Keratinocyte (primary cell): ENCODE measurements at regions not wholly inside any gene's neighbourhood (a gene's known extent, or its start where the extent isn't known, plus 50 kb on each side); places are given as distances from the start of the nearest gene placed in this dataset.

ENCODE experiments used
- DNase-seq: peaks from one replicate; pipeline ENCODE4 v3.0.0-alpha.2; 2011; ENCODE audit warnings: low read depth, missing footprints, low spot score
- FAIRE-seq: peaks from 2 replicates; lab custom pipeline; 2011; peaks lifted over from hg19 to GRCh38; lab: Jason Lieb, UNC
- H2AFZ ChIP-seq: 2 replicates; pipeline ENCODE4 v1.6.0; 2012; ENCODE audit warnings: low read length, control low read depth, inconsistent platforms; ENCODE audit not compliant: control insufficient read depth
- H3K27ac ChIP-seq: 2 replicates; pipeline ENCODE4 v1.5.1; 2011; ENCODE audit warnings: low read length; ENCODE audit not compliant: control insufficient read depth, insufficient read depth
- H3K27me3 ChIP-seq: 3 replicates; pipeline ENCODE4 v1.6.0; 2011; ENCODE audit warnings: low read length; ENCODE audit not compliant: control insufficient read depth, insufficient read depth; ENCODE audit errors: extremely low read depth
- H3K36me3 ChIP-seq, 2 experiments: 2 replicates in 1 of 2; 3 replicates in 1 of 2; pipeline ENCODE4 v1.5.1; 2011; ENCODE audit warnings: low read length in 2 of 2, mild to moderate bottlenecking in 1 of 2; ENCODE audit not compliant: control insufficient read depth in 2 of 2, insufficient read depth in 2 of 2; ENCODE audit errors: extremely low read depth in 1 of 2
- H3K4me1 ChIP-seq: 3 replicates; pipeline ENCODE4 v1.5.1; 2011; ENCODE audit warnings: low read length; ENCODE audit not compliant: control insufficient read depth, insufficient read depth; ENCODE audit errors: extremely low read depth
- H3K4me2 ChIP-seq: 3 replicates; pipeline ENCODE4 v1.6.0; 2011; ENCODE audit warnings: low read depth, low read length; ENCODE audit not compliant: control insufficient read depth, insufficient read depth; ENCODE audit errors: extremely low read depth
- H3K4me3 ChIP-seq, 3 experiments: fragments of 200-600 bp in 1 of 3; sonication (generic) in 1 of 3; 2 replicates in 2 of 3; 3 replicates in 1 of 3; pipeline ENCODE4 v1.5.1; 2011 to 2016; ENCODE audit warnings: low read length in 3 of 3, mild to moderate bottlenecking in 3 of 3, control low read depth in 2 of 3, inconsistent platforms in 1 of 3, low read depth in 1 of 3, mixed read lengths in 1 of 3, mixed run types in 1 of 3, moderate library complexity in 1 of 3; ENCODE audit not compliant: control insufficient read depth in 2 of 3, insufficient read depth in 2 of 3; ENCODE audit errors: extremely low read depth in 1 of 3
- H3K79me2 ChIP-seq: 2 replicates; pipeline ENCODE4 v1.6.0; 2012; ENCODE audit warnings: low read length; ENCODE audit not compliant: control insufficient read depth, insufficient read depth
- H3K9ac ChIP-seq: 3 replicates; pipeline ENCODE4 v1.6.0; 2011; ENCODE audit warnings: low read length; ENCODE audit not compliant: control insufficient read depth, insufficient read depth; ENCODE audit errors: extremely low read depth
- H3K9me1 ChIP-seq: 3 replicates; pipeline ENCODE4 v1.6.0; 2011; ENCODE audit warnings: low read length; ENCODE audit not compliant: control insufficient read depth, insufficient read depth; ENCODE audit errors: extremely low read depth
- H3K9me3 ChIP-seq: 2 replicates; pipeline ENCODE4 v1.5.1; 2012; ENCODE audit warnings: low read depth, low read length; ENCODE audit not compliant: control insufficient read depth
- H4K20me1 ChIP-seq: 3 replicates; pipeline ENCODE4 v1.6.0; 2011; ENCODE audit warnings: low read length; ENCODE audit not compliant: control insufficient read depth, insufficient read depth; ENCODE audit errors: extremely low read depth
- EZH2 ChIP-seq: IDR thresholded peaks from one replicate; pipeline ENCODE4 v1.6.1; 2012; ENCODE audit warnings: inconsistent platforms, mild to moderate bottlenecking, low read length, moderate library complexity
- dilution Hi-C: fragments of 300-500 bp; cut with MboI; formaldehyde crosslinking; loops from one replicate; pipeline ENCODE4 v1.7.0; 2020; ENCODE audit warnings: low sequenced_read_pairs; ENCODE audit not compliant: extremely low pct_ligation_motif_present
- TF ChIP-seq, protein P1 (sequence below), 3 experiments: IDR thresholded peaks in 1 of 3; conservative IDR thresholded peaks in 1 of 3; optimal IDR thresholded peaks in 1 of 3; 2 replicates in 2 of 3; 3 replicates in 1 of 3; pipeline versions ENCODE3 to v1.5.1; 2011; ENCODE audit warnings: low read length in 3 of 3, mild to moderate bottlenecking in 3 of 3, moderate library complexity in 2 of 3, control low read depth in 1 of 3, inconsistent platforms in 1 of 3; ENCODE audit not compliant: insufficient read depth in 2 of 3; ENCODE audit errors: extremely low read depth in 1 of 3

DNA sequence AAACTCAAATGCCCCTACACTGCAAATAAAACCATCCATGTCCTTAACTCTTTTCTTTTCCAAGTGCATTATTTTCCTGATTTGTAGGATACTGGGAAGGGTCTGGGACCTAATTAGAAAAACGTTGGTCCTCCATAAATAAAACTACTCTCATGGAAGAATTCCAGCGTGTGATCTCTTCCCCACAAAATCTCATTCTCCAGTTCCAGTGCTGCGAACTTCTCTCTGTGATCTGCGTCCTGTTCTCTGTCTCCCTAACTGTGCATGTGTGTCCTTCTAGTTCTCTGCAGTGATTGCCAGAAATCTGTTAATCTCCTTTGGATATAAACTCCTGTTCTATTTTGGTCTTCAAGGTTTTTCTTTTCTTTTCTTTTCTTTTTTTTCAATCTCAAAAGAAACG, 148.1 kb downstream of the BBOX1 start:
- Histone ChIP-seq H3K9me3 (no peaks in the 10 kb centered on the region), H3K4me1 (peaks cover 6% of the 10 kb centered on the region), H2AFZ (no peak overlapping the region), H3K27me3 (no peaks in the 10 kb centered on the region), H3K27ac (no peak overlapping the region), H4K20me1 (no peaks in the 10 kb centered on the region), H3K4me3 (no peak overlapping the region), H3K9ac (no peak overlapping the region), H3K4me2 (no peak overlapping the region), H3K36me3 (no peaks in the 10 kb centered on the region), H3K9me1 (no peaks in the 10 kb centered on the region), H3K79me2 (no peaks in the 10 kb centered on the region)
- no peak for DNase-seq
- dilution Hi-C loops: loop anchor here (25.0 kb wide), 2 partner anchors 99 to 299 kb away; no protein-coding TSS in a partner anchor
- FAIRE-seq: no peak
- TF ChIP-seq EZH2: no peak
- TF ChIP-seq, protein P1, sequence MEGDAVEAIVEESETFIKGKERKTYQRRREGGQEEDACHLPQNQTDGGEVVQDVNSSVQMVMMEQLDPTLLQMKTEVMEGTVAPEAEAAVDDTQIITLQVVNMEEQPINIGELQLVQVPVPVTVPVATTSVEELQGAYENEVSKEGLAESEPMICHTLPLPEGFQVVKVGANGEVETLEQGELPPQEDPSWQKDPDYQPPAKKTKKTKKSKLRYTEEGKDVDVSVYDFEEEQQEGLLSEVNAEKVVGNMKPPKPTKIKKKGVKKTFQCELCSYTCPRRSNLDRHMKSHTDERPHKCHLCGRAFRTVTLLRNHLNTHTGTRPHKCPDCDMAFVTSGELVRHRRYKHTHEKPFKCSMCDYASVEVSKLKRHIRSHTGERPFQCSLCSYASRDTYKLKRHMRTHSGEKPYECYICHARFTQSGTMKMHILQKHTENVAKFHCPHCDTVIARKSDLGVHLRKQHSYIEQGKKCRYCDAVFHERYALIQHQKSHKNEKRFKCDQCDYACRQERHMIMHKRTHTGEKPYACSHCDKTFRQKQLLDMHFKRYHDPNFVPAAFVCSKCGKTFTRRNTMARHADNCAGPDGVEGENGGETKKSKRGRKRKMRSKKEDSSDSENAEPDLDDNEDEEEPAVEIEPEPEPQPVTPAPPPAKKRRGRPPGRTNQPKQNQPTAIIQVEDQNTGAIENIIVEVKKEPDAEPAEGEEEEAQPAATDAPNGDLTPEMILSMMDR (optimal IDR thresholded peaks at IDR 0.05 in 1 of 3, IDR thresholded peaks at IDR 0.05 in 1 of 3, conservative IDR thresholded peaks at IDR 0.05 in 1 of 3; ENCODE audit: extremely low read depth in 1 of 3, insufficient read depth in 2 of 3, low read length in 3 of 3): no peak

DNA sequence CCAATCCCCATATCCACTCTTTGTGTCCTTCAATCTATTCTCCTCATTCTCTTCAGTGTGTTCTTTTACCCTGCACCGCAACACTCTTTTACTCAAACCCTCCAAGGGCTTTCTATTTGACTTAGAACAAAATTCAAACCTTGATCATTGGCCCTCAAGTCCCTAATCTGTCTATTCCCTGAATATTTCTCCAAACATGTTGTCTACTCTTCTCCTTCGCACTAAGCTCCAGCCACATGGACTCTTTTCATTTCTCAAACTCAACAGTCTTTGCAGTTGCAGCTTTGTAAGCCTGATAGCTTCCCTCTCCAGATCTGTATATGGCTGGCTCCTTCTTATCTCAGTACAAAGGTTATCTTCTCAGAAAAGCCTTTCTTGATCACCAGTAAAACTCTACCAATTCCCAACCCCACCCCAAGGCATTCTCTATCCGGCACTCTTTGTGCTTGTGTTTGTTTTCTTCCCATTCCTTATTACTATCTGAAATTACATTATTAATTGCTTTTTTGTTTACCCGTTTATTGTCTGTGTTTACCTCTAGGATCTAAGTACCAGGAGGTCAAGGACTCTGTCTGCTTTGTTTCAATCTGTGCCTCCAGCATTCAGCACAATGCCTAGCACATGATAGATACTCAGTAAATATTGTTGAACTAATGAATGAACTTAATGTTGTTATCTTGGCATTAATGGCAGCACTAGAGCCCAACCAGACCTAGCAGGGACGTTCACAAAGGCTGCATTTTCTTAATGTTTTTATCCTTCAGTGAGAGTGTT, 147.4 kb downstream of the BBOX1 start:
- no peak overlapping the region for H3K4me2 ChIP-seq
- peaks cover 6% of the 10 kb centered on the region for H3K4me1 ChIP-seq
- no peak overlapping the region for H3K4me3 ChIP-seq
- no peak overlapping the region for H3K27ac ChIP-seq
- no peak for FAIRE-seq
- no peaks in the 10 kb centered on the region for H3K9me1 ChIP-seq
- no peaks in the 10 kb centered on the region for H3K9me3 ChIP-seq
- H3K36me3 ChIP-seq: no peaks in the 10 kb centered on the region
- dilution Hi-C loops: loop anchor here (25.0 kb wide), 2 partner anchors 99 to 299 kb away; no protein-coding TSS in a partner anchor
- H3K9ac ChIP-seq: no peak overlapping the region
- H3K79me2 ChIP-seq: no peaks in the 10 kb centered on the region
- no peak overlapping the region for H2AFZ ChIP-seq
- TF ChIP-seq, protein P1 (optimal IDR thresholded peaks at IDR 0.05 in 1 of 3, IDR thresholded peaks at IDR 0.05 in 1 of 3, conservative IDR thresholded peaks at IDR 0.05 in 1 of 3; ENCODE audit: extremely low read depth in 1 of 3, insufficient read depth in 2 of 3, low read length in 3 of 3): no peak
- no peak for TF ChIP-seq EZH2
- no peak for DNase-seq
- no peaks in the 10 kb centered on the region for H4K20me1 ChIP-seq
- H3K27me3 ChIP-seq: no peaks in the 10 kb centered on the region
